ENCODE measurements at regions not wholly inside any gene's neighbourhood (a gene's known extent, or its start where the extent isn't known, plus 50 kb on each side); places are given as distances from the start of the nearest gene placed in this dataset.

GRCh38 chr11:134818516-134818915, 406.5 kb upstream of the B3GAT1 start:
- no peaks in the 10 kb centered on the region for H3K4me1 Mint-ChIP-seq
- H3K36me3 Mint-ChIP-seq, result no peaks in the 10 kb centered on the region
- no peak overlapping the region for H3K27ac Mint-ChIP-seq
- DNase-seq, result no peak
- peaks cover 16 to 24% (median 17%) of the 10 kb centered on the region in 3 donors for H3K27me3 Mint-ChIP-seq
- no peak overlapping the region for H3K4me3 Mint-ChIP-seq
- peaks cover 0 to 2% (median 0%) of the 10 kb centered on the region in 7 donors for H3K9me3 Mint-ChIP-seq
- ATAC-seq (ENCODE audit: low read depth in 2 of 2), result no peak

GRCh38 chr11:134815404-134815803, 403.4 kb upstream of the B3GAT1 start:
- H3K9me3 Mint-ChIP-seq, result peaks cover 0 to 2% (median 0%) of the 10 kb centered on the region in 7 donors
- peaks cover 15 to 23% (median 16%) of the 10 kb centered on the region in 3 donors for H3K27me3 Mint-ChIP-seq
- no peak overlapping the region for H3K4me3 Mint-ChIP-seq
- DNase-seq (no peak), ATAC-seq (ENCODE audit: low read depth in 2 of 2) (no peak)
- H3K27ac Mint-ChIP-seq, result no peak overlapping the region
- H3K4me1 Mint-ChIP-seq, result no peaks in the 10 kb centered on the region
- H3K36me3 Mint-ChIP-seq, result no peaks in the 10 kb centered on the region

- ATAC-seq (ENCODE audit: low read depth in 2 of 2), result no peak
- H3K36me3 Mint-ChIP-seq, result no peaks in the 10 kb centered on the region
- no peak for DNase-seq
- no peak overlapping the region for H3K27ac Mint-ChIP-seq
- no peaks in the 10 kb centered on the region for H3K4me1 Mint-ChIP-seq
- H3K9me3 Mint-ChIP-seq, result no peaks in the 10 kb centered on the region
- H3K4me3 Mint-ChIP-seq, result no peak overlapping the region
- peaks cover 6 to 17% (median 9%) of the 10 kb centered on the region in 3 donors for H3K27me3 Mint-ChIP-seq
Measured at GRCh38 chr11:134807997-134808396, 396.0 kb upstream of the B3GAT1 start.

- Mint-ChIP-seq H3K27ac (no peak overlapping the region), H3K9me3 (peaks cover 0 to 1% (median 0%) of the 10 kb centered on the region in 7 donors)
Measured at GRCh38 chr11:134802598-134802997, 390.6 kb upstream of the B3GAT1 start.

GRCh38 chr11:134802116-134802515, 390.1 kb upstream of the B3GAT1 start:
- H3K9me3 Mint-ChIP-seq, result peaks cover 0 to 1% (median 0%) of the 10 kb centered on the region in 7 donors
- no peak overlapping the region for H3K27ac Mint-ChIP-seq
- peaks cover 4 to 26% (median 22%) of the 10 kb centered on the region in 3 donors for H3K27me3 Mint-ChIP-seq
- no peak for DNase-seq
- H3K4me3 Mint-ChIP-seq, result no peak overlapping the region
- no peaks in the 10 kb centered on the region for H3K36me3 Mint-ChIP-seq
- ATAC-seq (ENCODE audit: low read depth in 2 of 2), result no peak
- H3K4me1 Mint-ChIP-seq, result no peaks in the 10 kb centered on the region

More at GRCh38 chr11:134802598-134802997, 390.6 kb upstream of the B3GAT1 start:
- ATAC-seq (ENCODE audit: low read depth in 2 of 2) (no peak), DNase-seq (no peak)
- H3K36me3 Mint-ChIP-seq, result no peaks in the 10 kb centered on the region
- no peaks in the 10 kb centered on the region for H3K4me1 Mint-ChIP-seq
- H3K4me3 Mint-ChIP-seq, result no peak overlapping the region
- H3K27me3 Mint-ChIP-seq, result peaks cover 7 to 26% (median 22%) of the 10 kb centered on the region in 3 donors

GRCh38 chr11:134801570-134801969, 389.5 kb upstream of the B3GAT1 start:
- Mint-ChIP-seq H3K4me3 (no peak overlapping the region), H3K9me3 (peaks cover 0 to 1% (median 0%) of the 10 kb centered on the region in 7 donors)
- ATAC-seq (ENCODE audit: low read depth in 2 of 2), result no peak

GRCh38 chr11:134800826-134801225, 388.8 kb upstream of the B3GAT1 start:
- Mint-ChIP-seq H3K27ac (peak overlapping the region in 1 of 6 donors; percentile 4), H3K4me3 (no peak overlapping the region), H3K4me1 (no peaks in the 10 kb centered on the region), H3K9me3 (peaks cover 0 to 1% (median 0%) of the 10 kb centered on the region in 7 donors), H3K27me3 (peaks cover 0 to 26% (median 14%) of the 10 kb centered on the region in 3 donors), H3K36me3 (no peaks in the 10 kb centered on the region)
- no peak for ATAC-seq (ENCODE audit: low read depth in 2 of 2)
- no peak for DNase-seq

More at GRCh38 chr11:134801570-134801969, 389.5 kb upstream of the B3GAT1 start:
- Mint-ChIP-seq H3K36me3 (no peaks in the 10 kb centered on the region), H3K27me3 (peaks cover 4 to 26% (median 21%) of the 10 kb centered on the region in 3 donors), H3K4me1 (no peaks in the 10 kb centered on the region), H3K27ac (no peak overlapping the region)
- DNase-seq, result no peak

- peak overlapping the region in 1 of 6 donors; percentile 61 for H3K27ac Mint-ChIP-seq
- H3K36me3 Mint-ChIP-seq, result no peaks in the 10 kb centered on the region
- ATAC-seq (ENCODE audit: low read depth in 2 of 2) (no peak), DNase-seq (no peak)
- H3K27me3 Mint-ChIP-seq, result peaks cover 0 to 24% (median 13%) of the 10 kb centered on the region in 3 donors
- H3K9me3 Mint-ChIP-seq, result peaks cover 0 to 1% (median 0%) of the 10 kb centered on the region in 7 donors
- H3K4me3 Mint-ChIP-seq, result no peak overlapping the region
- no peaks in the 10 kb centered on the region for H3K4me1 Mint-ChIP-seq
Measured at GRCh38 chr11:134800130-134800529, 388.1 kb upstream of the B3GAT1 start.

- Mint-ChIP-seq H3K27me3 (peaks cover 0 to 20% (median 13%) of the 10 kb centered on the region in 3 donors), H3K4me3 (no peak overlapping the region), H3K27ac (no peak overlapping the region), H3K36me3 (no peaks in the 10 kb centered on the region), H3K4me1 (no peaks in the 10 kb centered on the region), H3K9me3 (peaks cover 0 to 1% (median 0%) of the 10 kb centered on the region in 7 donors)
- DNase-seq (no peak), ATAC-seq (ENCODE audit: low read depth in 2 of 2) (no peak)
Measured at GRCh38 chr11:134799386-134799785, 387.3 kb upstream of the B3GAT1 start.

GRCh38 chr11:134797411-134798089, 385.5 kb upstream of the B3GAT1 start:
- peaks cover 0 to 20% (median 13%) of the 10 kb centered on the region in 3 donors for H3K27me3 Mint-ChIP-seq
- DNase-seq (no peak), ATAC-seq (ENCODE audit: low read depth in 2 of 2) (no peak)
- peaks cover 0 to 1% (median 0%) of the 10 kb centered on the region in 7 donors for H3K9me3 Mint-ChIP-seq
- H3K36me3 Mint-ChIP-seq, result no peaks in the 10 kb centered on the region
- H3K4me1 Mint-ChIP-seq, result no peaks in the 10 kb centered on the region
- H3K27ac Mint-ChIP-seq, result no peak overlapping the region
- no peak overlapping the region for H3K4me3 Mint-ChIP-seq

GRCh38 chr11:134795017-134795416, 383.0 kb upstream of the B3GAT1 start:
- ATAC-seq (ENCODE audit: low read depth in 2 of 2) (no peak), DNase-seq (no peak)
- Mint-ChIP-seq H3K27ac (no peak overlapping the region), H3K9me3 (peaks cover 0 to 1% (median 0%) of the 10 kb centered on the region in 7 donors), H3K4me1 (no peaks in the 10 kb centered on the region), H3K36me3 (no peaks in the 10 kb centered on the region), H3K4me3 (no peak overlapping the region), H3K27me3 (peaks cover 0 to 6% (median 0%) of the 10 kb centered on the region in 3 donors)

- DNase-seq (no peak), ATAC-seq (ENCODE audit: low read depth in 2 of 2) (no peak)
- H3K4me3 Mint-ChIP-seq, result no peak overlapping the region
- H3K36me3 Mint-ChIP-seq, result no peaks in the 10 kb centered on the region
- H3K9me3 Mint-ChIP-seq, result peaks cover 0 to 1% (median 0%) of the 10 kb centered on the region in 7 donors
- H3K4me1 Mint-ChIP-seq, result no peaks in the 10 kb centered on the region
- no peaks in the 10 kb centered on the region for H3K27me3 Mint-ChIP-seq
- no peak overlapping the region for H3K27ac Mint-ChIP-seq
Measured at GRCh38 chr11:134794192-134794591, 382.1 kb upstream of the B3GAT1 start.

GRCh38 chr11:134792677-134793076, 380.6 kb upstream of the B3GAT1 start:
- no peak for DNase-seq
- Mint-ChIP-seq H3K4me3 (no peak overlapping the region), H3K27me3 (no peaks in the 10 kb centered on the region), H3K4me1 (no peaks in the 10 kb centered on the region), H3K27ac (no peak overlapping the region), H3K36me3 (no peaks in the 10 kb centered on the region), H3K9me3 (no peaks in the 10 kb centered on the region)
- no peak for ATAC-seq (ENCODE audit: low read depth in 2 of 2)

- ATAC-seq (ENCODE audit: low read depth in 2 of 2) (no peak), DNase-seq (no peak)
- H3K4me3 Mint-ChIP-seq, result no peak overlapping the region
- no peak overlapping the region for H3K27ac Mint-ChIP-seq
- H3K27me3 Mint-ChIP-seq, result peaks cover 0 to 3% (median 0%) of the 10 kb centered on the region in 3 donors
- H3K4me1 Mint-ChIP-seq, result no peaks in the 10 kb centered on the region
- H3K36me3 Mint-ChIP-seq, result peaks cover 0 to 2% of the 10 kb centered on the region in 2 donors
- H3K9me3 Mint-ChIP-seq, result no peaks in the 10 kb centered on the region
Measured at GRCh38 chr11:134792044-134792443, 380.0 kb upstream of the B3GAT1 start.
